HFF-Myc (cell line): ENCODE measurements at regions not wholly inside any gene's neighbourhood (a gene's known extent, or its start where the extent isn't known, plus 50 kb on each side); places are given as distances from the start of the nearest gene placed in this dataset.

Experiments used
- DNase-seq: peaks from one replicate; pipeline ENCODE4 v3.0.0-alpha.2; 2011; ENCODE audit warnings: low read depth; ENCODE audit errors: extremely low read depth
- H3K4me3 ChIP-seq: replicated peaks from 2 replicates; pipeline ENCODE4 v1.5.1; 2011; ENCODE audit warnings: low read depth, mild to moderate bottlenecking, control low read depth, low read length
- TF ChIP-seq, protein P1 (sequence below): IDR thresholded peaks from 2 replicates; pipeline ENCODE4 v1.5.1; 2012; ENCODE audit warnings: mild to moderate bottlenecking, low read depth, low read length, control low read depth; ENCODE audit errors: missing control alignments

- H3K4me3 ChIP-seq, result no peak overlapping the region
- no peak for DNase-seq
- TF ChIP-seq, protein P1, sequence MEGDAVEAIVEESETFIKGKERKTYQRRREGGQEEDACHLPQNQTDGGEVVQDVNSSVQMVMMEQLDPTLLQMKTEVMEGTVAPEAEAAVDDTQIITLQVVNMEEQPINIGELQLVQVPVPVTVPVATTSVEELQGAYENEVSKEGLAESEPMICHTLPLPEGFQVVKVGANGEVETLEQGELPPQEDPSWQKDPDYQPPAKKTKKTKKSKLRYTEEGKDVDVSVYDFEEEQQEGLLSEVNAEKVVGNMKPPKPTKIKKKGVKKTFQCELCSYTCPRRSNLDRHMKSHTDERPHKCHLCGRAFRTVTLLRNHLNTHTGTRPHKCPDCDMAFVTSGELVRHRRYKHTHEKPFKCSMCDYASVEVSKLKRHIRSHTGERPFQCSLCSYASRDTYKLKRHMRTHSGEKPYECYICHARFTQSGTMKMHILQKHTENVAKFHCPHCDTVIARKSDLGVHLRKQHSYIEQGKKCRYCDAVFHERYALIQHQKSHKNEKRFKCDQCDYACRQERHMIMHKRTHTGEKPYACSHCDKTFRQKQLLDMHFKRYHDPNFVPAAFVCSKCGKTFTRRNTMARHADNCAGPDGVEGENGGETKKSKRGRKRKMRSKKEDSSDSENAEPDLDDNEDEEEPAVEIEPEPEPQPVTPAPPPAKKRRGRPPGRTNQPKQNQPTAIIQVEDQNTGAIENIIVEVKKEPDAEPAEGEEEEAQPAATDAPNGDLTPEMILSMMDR, result no peak
Observed at GRCh38 chr2:57891086-57891712, 155.4 kb upstream of the VRK2 start.

GRCh38 chr2:57892920-57893319 is 153.7 kb upstream of the VRK2 start:
- H3K4me3 ChIP-seq, result no peak overlapping the region
- DNase-seq, result no peak
- TF ChIP-seq, protein P1, result no peak

GRCh38 chr2:57893347-57893746 is 153.3 kb upstream of the VRK2 start:
- no peak for DNase-seq
- TF ChIP-seq, protein P1, result no peak
- H3K4me3 ChIP-seq, result no peak overlapping the region

- DNase-seq, result no peak
- no peak overlapping the region for H3K4me3 ChIP-seq
- TF ChIP-seq, protein P1, result no peak
Observed at GRCh38 chr2:57893786-57894185, 152.8 kb upstream of the VRK2 start.

DNA sequence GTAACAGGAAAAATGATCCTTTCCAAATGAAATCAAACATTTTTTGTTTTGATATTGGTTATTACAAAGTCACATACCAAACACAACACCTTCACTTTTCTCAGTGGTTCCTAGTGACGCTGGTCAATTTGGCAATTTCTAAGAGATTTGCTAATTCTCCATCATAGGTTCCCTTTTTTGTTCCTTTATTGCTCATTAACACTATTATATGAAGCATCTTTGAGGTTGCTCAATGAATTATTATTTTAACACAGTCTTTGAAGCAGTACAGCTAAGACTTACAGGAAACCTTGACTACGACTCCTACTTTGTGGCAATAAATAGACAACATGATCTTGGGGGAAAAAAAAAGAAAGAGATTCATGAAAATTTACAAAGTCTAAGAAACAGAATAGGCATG is 152.2 kb upstream of the VRK2 start:
- H3K4me3 ChIP-seq, result no peak overlapping the region
- TF ChIP-seq, protein P1, result no peak
- DNase-seq, result no peak

- TF ChIP-seq, protein P1, result no peak
- DNase-seq, result no peak
- no peak overlapping the region for H3K4me3 ChIP-seq
Observed at GRCh38 chr2:57897920-57898319, 148.7 kb upstream of the VRK2 start.

DNA sequence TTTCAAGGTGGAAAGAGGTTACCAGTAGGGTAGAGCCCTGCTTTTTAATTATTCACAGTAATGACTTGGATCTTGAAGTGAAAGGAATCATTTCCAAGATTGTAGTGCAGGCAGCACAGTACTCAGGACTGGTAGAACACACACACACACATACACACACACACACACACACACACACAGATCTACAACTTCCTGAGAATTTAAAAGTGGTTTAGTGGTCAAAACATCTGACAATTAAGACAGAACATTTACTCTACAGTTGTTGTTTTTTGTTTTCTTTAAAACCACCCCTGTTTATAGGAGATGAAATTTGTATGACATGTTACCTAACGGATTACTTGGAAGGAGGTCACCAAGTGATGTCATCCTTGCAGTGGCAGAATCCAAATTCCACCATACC is 146.7 kb upstream of the VRK2 start:
- no peak for DNase-seq
- TF ChIP-seq, protein P1, result no peak
- H3K4me3 ChIP-seq, result no peak overlapping the region
